K562 (cell line): ENCODE measurements at regions not wholly inside any gene's neighbourhood (a gene's known extent, or its start where the extent isn't known, plus 50 kb on each side); places are given as distances from the start of the nearest gene placed in this dataset.

Experiments
- ATAC-seq: fragments of 200-7000 bp; cut with Tn5 transposase; 3 replicates; pipeline ENCODE4 v1.9.1; 2020; ENCODE audit warnings: moderate library complexity
- BruUV-seq: library from RNA; stranded (reverse); fragments of 400-500 nt; replicated peaks from 2 replicates; lab custom pipeline; 2021; lab: Mats Ljungman, UMichigan
- CTCF ChIA-PET: fragments of 300-600 bp; formaldehyde crosslinking; extraction: SDS; loops from one replicate; lab custom pipeline; 2021; ENCODE audit warnings: low intra/inter-chr PET ratio; lab: Yijun Ruan, JAX
- POLR2A ChIA-PET: fragments of 300-600, 350-650 bp; sonication (Branson Sonifier 250); formaldehyde crosslinking; extraction: SDS; loops from one replicate; lab custom pipeline; 2021; ENCODE audit warnings: antibody characterized with exemption, inconsistent platforms; lab: Yijun Ruan, JAX
- DNase-seq, 4 experiments: peaks; one replicate each; pipeline versions ENCODE4 v3.0.0 to v3.0.0-alpha.2; 2011 to 2018; ENCODE audit warnings: low spot score in 3 of 4, mixed read lengths in 3 of 4; ENCODE audit errors: extremely low read depth in 1 of 4
- FAIRE-seq: peaks from 2 replicates; lab custom pipeline; 2011; peaks lifted over from hg19 to GRCh38; lab: Jason Lieb, UNC
- H2AFZ ChIP-seq: 2 replicates; pipeline ENCODE4 v1.6.0; 2011; ENCODE audit warnings: low read depth, low read length, control low read depth, inconsistent platforms
- H3K27ac ChIP-seq: fragments of 200-600 bp; 3 replicates; pipeline ENCODE4 v1.8.0; 2011; ENCODE audit warnings: low read depth, mild to moderate bottlenecking, control low read depth, inconsistent platforms, low read length, moderate library complexity, mixed read lengths; ENCODE audit errors: extremely low read depth
- H3K27me3 ChIP-seq, 2 experiments: fragments of 300-600 bp in 1 of 2; 2 replicates in 1 of 2; 3 replicates in 1 of 2; pipeline versions ENCODE4 v1.6.0 to v1.8.0; 2011; ENCODE audit warnings: inconsistent platforms in 2 of 2, low read length in 2 of 2, mild to moderate bottlenecking in 1 of 2, mixed read lengths in 1 of 2, moderate library complexity in 1 of 2; ENCODE audit not compliant: control insufficient read depth in 2 of 2, insufficient read depth in 2 of 2
- H3K36me3 ChIP-seq: fragments of 300-600 bp; 3 replicates; pipeline ENCODE4 v1.8.0; 2011; ENCODE audit warnings: mild to moderate bottlenecking, low read length, inconsistent platforms; ENCODE audit not compliant: control insufficient read depth, insufficient read depth
- H3K4me1 ChIP-seq, 2 experiments: fragments of 200-600 bp in 1 of 2; replicated peaks in 1 of 2; 2 replicates in 1 of 2; 3 replicates in 1 of 2; pipeline versions ENCODE4 v1.5.1 to v1.8.0; 2011; ENCODE audit warnings: inconsistent platforms in 2 of 2, low read length in 2 of 2, mild to moderate bottlenecking in 1 of 2, mixed read lengths in 1 of 2, moderate library complexity in 1 of 2; ENCODE audit not compliant: control insufficient read depth in 2 of 2, insufficient read depth in 2 of 2
- H3K4me2 ChIP-seq: 2 replicates; pipeline ENCODE4 v1.6.1; 2011; ENCODE audit warnings: low read length, control low read depth, inconsistent platforms, mixed read lengths; ENCODE audit not compliant: insufficient read depth
- H3K4me3 ChIP-seq: fragments of 200-600 bp; sonication (generic), shearing (Covaris generic); 2 replicates; pipeline ENCODE4 v1.5.1; 2016; ENCODE audit warnings: control low read depth, inconsistent platforms
- H3K79me2 ChIP-seq: fragments of 200-600 bp; 3 replicates; pipeline ENCODE4 v1.8.0; 2011; ENCODE audit warnings: low read length, inconsistent platforms; ENCODE audit not compliant: control insufficient read depth, insufficient read depth
- H3K9ac ChIP-seq, 2 experiments: 2 replicates each; pipeline versions ENCODE4 v1.6.0 to v1.6.1; 2011; ENCODE audit warnings: low read depth in 2 of 2, low read length in 2 of 2, control low read depth in 1 of 2, inconsistent platforms in 1 of 2, mild to moderate bottlenecking in 1 of 2, mixed read lengths in 1 of 2; ENCODE audit not compliant: insufficient read depth in 1 of 2
- H3K9me1 ChIP-seq: one replicate; pipeline ENCODE4 v1.6.0; 2011; ENCODE audit warnings: inconsistent platforms, mild to moderate bottlenecking, low read length, moderate library complexity; ENCODE audit not compliant: control insufficient read depth, insufficient read depth
- H3K9me3 ChIP-seq: replicated peaks from 2 replicates; pipeline ENCODE4 v1.5.1; 2011; ENCODE audit warnings: low read depth, low read length, inconsistent platforms; ENCODE audit not compliant: control insufficient read depth, insufficient read depth
- H4K20me1 ChIP-seq: replicated peaks from 2 replicates; pipeline ENCODE4 v1.6.1; 2011; ENCODE audit warnings: low read length, inconsistent platforms, mixed read lengths; ENCODE audit not compliant: control insufficient read depth, insufficient read depth
- CLOCK ChIP-seq: fragments of 250-450 bp; sonication (Bioruptor Pico); IDR thresholded peaks from 2 replicates; pipeline ENCODE4 v1.4.0; 2020; ENCODE audit warnings: mild to moderate bottlenecking, moderate library complexity, borderline replicate concordance
- WGBS: fragments of 100-300 bp; shearing (Covaris generic); methylation state at CpG from one replicate; pipeline ENCODE4 v1.1.6; 2016; ENCODE audit warnings: low coverage, mixed read lengths; ENCODE audit not compliant: insufficient coverage; ENCODE audit errors: missing lambda C conversion rate; 5-methylcytosine and 5-hydroxymethylcytosine counted together
- in situ Hi-C: fragments of 300-500 bp; cut with MboI; formaldehyde crosslinking; loops from 4 replicates; pipeline ENCODE4 v1.15.0; 2018; ENCODE audit warnings: inconsistent platforms, mixed read lengths
- intact Hi-C: fragments of 100-400 bp; cut with micrococcal nuclease; formaldehyde crosslinking; loops from 2 replicates; pipeline ENCODE4 v1.14.2; 2022

GRCh38 chr13:82847595-82847994 is 1034.7 kb downstream of the SLITRK1 start:
- no peak for ATAC-seq
- 0% methylated on average over 3 of the region's 3 CpGs for WGBS

More at GRCh38 chr13:82847595-82847994, 1034.7 kb downstream of the SLITRK1 start:
- DNase-seq (no peak), FAIRE-seq (no peak)
- Histone ChIP-seq H3K36me3 (no peaks in the 10 kb centered on the region), H3K4me2 (no peak overlapping the region), H4K20me1 (no peaks in the 10 kb centered on the region), H2AFZ (no peak overlapping the region), H3K9me3 (no peaks in the 10 kb centered on the region), H3K9ac (no peak overlapping the region), H3K79me2 (no peaks in the 10 kb centered on the region), H3K4me3 (no peak overlapping the region), H3K9me1 (no peaks in the 10 kb centered on the region), H3K27me3 (no peaks in the 10 kb centered on the region), H3K4me1 (no peaks in the 10 kb centered on the region), H3K27ac (no peak overlapping the region)
- BruUV-seq = no TSS peak
- in situ Hi-C loops (no loop called here), intact Hi-C loops (no loop called here)
- no peak for TF ChIP-seq CLOCK (CRISPR knock-in tag)
- ChIA-PET POLR2A (no interaction called here), CTCF (no interaction called here)
